MM.1S (cell line): ENCODE measurements at regions not wholly inside any gene's neighbourhood (a gene's known extent, or its start where the extent isn't known, plus 50 kb on each side); places are given as distances from the start of the nearest gene placed in this dataset.

Source experiments
- DNase-seq: peaks from one replicate; pipeline ENCODE4 v3.0.0-alpha.2; 2015
- H2AFZ ChIP-seq: fragments of 300-600 bp; sonication (generic); 2 replicates; pipeline ENCODE4 v1.6.0; 2016; ENCODE audit warnings: antibody characterized with exemption, low read length
- H3F3A ChIP-seq: fragments of 300-600 bp; sonication (generic); 2 replicates; pipeline ENCODE4 v1.6.1; 2016; ENCODE audit warnings: mild to moderate bottlenecking, antibody characterized with exemption, low read length, moderate library complexity, mixed read lengths; ENCODE audit not compliant: insufficient read depth
- H3K27ac ChIP-seq: fragments of 300-600 bp; sonication (generic); 2 replicates; pipeline ENCODE4 v1.5.1; 2016; ENCODE audit warnings: mild to moderate bottlenecking, low read length
- H3K27me3 ChIP-seq: fragments of 300-600 bp; sonication (generic); replicated peaks from 2 replicates; pipeline ENCODE4 v1.6.0; 2016; ENCODE audit warnings: low read length; ENCODE audit not compliant: insufficient read depth
- H3K36me3 ChIP-seq: fragments of 300-600 bp; sonication (generic); replicated peaks from 2 replicates; pipeline ENCODE4 v1.6.1; 2016; ENCODE audit warnings: mild to moderate bottlenecking, low read length, mixed read lengths; ENCODE audit not compliant: insufficient read depth
- H3K4me1 ChIP-seq: fragments of 300-600 bp; sonication (generic); 2 replicates; pipeline ENCODE4 v1.6.1; 2016; ENCODE audit warnings: low read length, mixed read lengths
- H3K4me2 ChIP-seq: fragments of 300-600 bp; sonication (generic); 2 replicates; pipeline ENCODE4 v1.6.0; 2016; ENCODE audit warnings: low read depth, low read length
- H3K4me3 ChIP-seq: fragments of 300-600 bp; sonication (generic); 2 replicates; pipeline ENCODE4 v1.5.1; 2016; ENCODE audit warnings: low read length, mixed read lengths
- H3K79me2 ChIP-seq: fragments of 300-600 bp; sonication (generic); 2 replicates; pipeline ENCODE4 v1.6.1; 2016; ENCODE audit warnings: mixed run types, low read length, mixed read lengths
- H3K9ac ChIP-seq: fragments of 300-600 bp; sonication (generic); 2 replicates; pipeline ENCODE4 v1.6.1; 2016; ENCODE audit warnings: low read length, mixed read lengths
- H3K9me2 ChIP-seq: fragments of 300-600 bp; sonication (generic); replicated peaks from 2 replicates; pipeline ENCODE4 v1.6.1; 2016; ENCODE audit warnings: mild to moderate bottlenecking, low read length, mixed read lengths; ENCODE audit not compliant: insufficient read depth
- H3K9me3 ChIP-seq: fragments of 300-600 bp; sonication (generic); replicated peaks from 2 replicates; pipeline ENCODE4 v1.6.1; 2016; ENCODE audit warnings: mild to moderate bottlenecking, low read length, mixed read lengths; ENCODE audit not compliant: insufficient read depth
- H4K20me1 ChIP-seq: fragments of 300-600 bp; sonication (generic); 2 replicates; pipeline ENCODE4 v1.6.1; 2016; ENCODE audit warnings: mild to moderate bottlenecking, low read length, moderate library complexity, mixed read lengths; ENCODE audit not compliant: insufficient read depth
- EZH2 ChIP-seq: fragments of 300-600 bp; sonication (generic); optimal IDR thresholded peaks from 2 replicates; pipeline ENCODE3; 2017; ENCODE audit warnings: low read depth, mild to moderate bottlenecking, antibody characterized with exemption, low read length, mixed read lengths
- EZH2phosphoT487 ChIP-seq: fragments of 300-600 bp; sonication (generic); IDR thresholded peaks from 2 replicates; pipeline ENCODE4 v1.6.1; 2018; ENCODE audit warnings: antibody characterized with exemption, low read length
- TF ChIP-seq, protein P1 (sequence below): fragments of 300-600 bp; sonication (generic); IDR thresholded peaks from 2 replicates; pipeline ENCODE4 v1.5.1; 2016; ENCODE audit warnings: antibody characterized with exemption, low read length, mixed read lengths

DNA sequence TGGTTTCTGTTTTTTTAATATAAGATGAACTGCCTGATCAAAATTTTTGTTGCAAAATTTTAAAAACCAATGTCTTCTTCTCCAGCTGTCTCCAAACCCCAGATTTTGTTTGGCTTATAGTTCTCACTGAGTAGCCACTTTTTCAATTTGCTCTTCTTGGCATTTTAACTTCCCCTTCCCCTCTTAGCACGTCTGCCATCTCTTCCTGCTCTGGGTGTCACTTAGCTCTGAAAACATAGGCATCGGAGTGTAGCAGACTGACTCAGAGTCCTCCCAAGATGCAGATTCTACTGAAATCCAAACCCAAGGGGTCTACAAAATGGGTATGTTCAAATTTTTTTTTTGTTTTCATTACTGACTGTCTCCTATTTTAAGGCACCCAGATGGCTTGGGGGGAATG is 270.3 kb upstream of the KIRREL3 start:
- H3K9ac ChIP-seq, result no peak overlapping the region
- no peaks in the 10 kb centered on the region for H3K79me2 ChIP-seq
- DNase-seq, result no peak
- H3K9me2 ChIP-seq, result no peaks in the 10 kb centered on the region
- no peaks in the 10 kb centered on the region for H3K36me3 ChIP-seq
- no peaks in the 10 kb centered on the region for H4K20me1 ChIP-seq
- TF ChIP-seq EZH2, result no peak
- TF ChIP-seq, protein P1, sequence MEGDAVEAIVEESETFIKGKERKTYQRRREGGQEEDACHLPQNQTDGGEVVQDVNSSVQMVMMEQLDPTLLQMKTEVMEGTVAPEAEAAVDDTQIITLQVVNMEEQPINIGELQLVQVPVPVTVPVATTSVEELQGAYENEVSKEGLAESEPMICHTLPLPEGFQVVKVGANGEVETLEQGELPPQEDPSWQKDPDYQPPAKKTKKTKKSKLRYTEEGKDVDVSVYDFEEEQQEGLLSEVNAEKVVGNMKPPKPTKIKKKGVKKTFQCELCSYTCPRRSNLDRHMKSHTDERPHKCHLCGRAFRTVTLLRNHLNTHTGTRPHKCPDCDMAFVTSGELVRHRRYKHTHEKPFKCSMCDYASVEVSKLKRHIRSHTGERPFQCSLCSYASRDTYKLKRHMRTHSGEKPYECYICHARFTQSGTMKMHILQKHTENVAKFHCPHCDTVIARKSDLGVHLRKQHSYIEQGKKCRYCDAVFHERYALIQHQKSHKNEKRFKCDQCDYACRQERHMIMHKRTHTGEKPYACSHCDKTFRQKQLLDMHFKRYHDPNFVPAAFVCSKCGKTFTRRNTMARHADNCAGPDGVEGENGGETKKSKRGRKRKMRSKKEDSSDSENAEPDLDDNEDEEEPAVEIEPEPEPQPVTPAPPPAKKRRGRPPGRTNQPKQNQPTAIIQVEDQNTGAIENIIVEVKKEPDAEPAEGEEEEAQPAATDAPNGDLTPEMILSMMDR, result no peak
- no peak for TF ChIP-seq EZH2phosphoT487
- H3K4me1 ChIP-seq, result no peaks in the 10 kb centered on the region
- H3K4me2 ChIP-seq, result no peak overlapping the region
- H2AFZ ChIP-seq, result no peak overlapping the region
- H3F3A ChIP-seq, result no peaks in the 10 kb centered on the region
- H3K9me3 ChIP-seq, result no peaks in the 10 kb centered on the region
- H3K4me3 ChIP-seq, result no peak overlapping the region
- no peaks in the 10 kb centered on the region for H3K27me3 ChIP-seq
- H3K27ac ChIP-seq, result no peak overlapping the region

DNA sequence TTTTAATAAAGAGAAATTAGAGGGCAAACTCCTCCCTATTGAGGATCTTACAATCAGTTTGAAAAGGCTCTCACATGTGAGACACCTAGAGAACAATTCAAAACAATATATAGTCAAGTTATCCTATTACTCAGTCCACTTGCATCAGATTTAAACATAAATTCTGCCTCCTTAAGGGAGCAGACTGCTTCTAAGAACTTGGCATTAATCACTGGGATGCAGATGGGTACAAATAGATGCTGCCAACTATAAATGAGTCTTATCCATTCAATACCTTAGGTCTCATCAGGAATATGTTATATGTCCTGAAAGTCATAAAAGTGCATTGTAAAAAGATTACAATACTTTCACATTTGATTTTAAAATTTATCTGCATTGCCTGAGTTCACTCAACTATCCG is 269.3 kb upstream of the KIRREL3 start:
- Histone ChIP-seq H3K9me2 (no peaks in the 10 kb centered on the region), H3K4me2 (no peak overlapping the region), H3K9ac (no peak overlapping the region), H2AFZ (no peak overlapping the region), H3K27ac (no peak overlapping the region), H3F3A (no peaks in the 10 kb centered on the region), H3K36me3 (no peaks in the 10 kb centered on the region), H3K79me2 (no peaks in the 10 kb centered on the region), H3K4me1 (no peaks in the 10 kb centered on the region), H4K20me1 (no peaks in the 10 kb centered on the region), H3K27me3 (no peaks in the 10 kb centered on the region), H3K4me3 (no peak overlapping the region), H3K9me3 (no peaks in the 10 kb centered on the region)
- TF ChIP-seq EZH2phosphoT487, result no peak
- TF ChIP-seq, protein P1, result no peak
- no peak for TF ChIP-seq EZH2
- no peak for DNase-seq

DNA sequence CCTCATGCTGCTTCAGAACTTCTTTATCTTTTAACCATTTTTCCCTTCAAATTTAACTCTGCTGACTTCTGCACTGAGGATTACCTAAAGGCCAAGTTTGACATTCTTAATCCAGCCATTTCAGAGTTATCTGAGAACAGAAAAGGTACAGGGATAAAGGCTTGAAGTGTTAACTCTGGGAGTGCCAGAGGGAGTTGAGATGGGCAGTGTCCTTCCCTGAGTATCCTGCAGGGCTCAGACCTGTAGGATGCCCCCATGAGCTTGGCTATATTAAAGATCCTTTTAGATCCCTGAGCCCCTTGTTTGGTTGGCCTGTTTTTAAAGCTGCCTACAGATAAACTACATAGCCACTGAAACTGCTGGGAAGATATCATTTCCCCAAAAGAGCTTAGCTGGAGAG is 268.4 kb upstream of the KIRREL3 start:
- Histone ChIP-seq H3F3A (no peaks in the 10 kb centered on the region), H3K4me3 (no peak overlapping the region), H3K27ac (no peak overlapping the region), H3K9me3 (no peaks in the 10 kb centered on the region), H2AFZ (no peak overlapping the region), H4K20me1 (no peaks in the 10 kb centered on the region), H3K79me2 (no peaks in the 10 kb centered on the region), H3K4me1 (no peaks in the 10 kb centered on the region), H3K9ac (no peak overlapping the region), H3K4me2 (no peak overlapping the region), H3K36me3 (no peaks in the 10 kb centered on the region), H3K27me3 (no peaks in the 10 kb centered on the region), H3K9me2 (no peaks in the 10 kb centered on the region)
- DNase-seq, result no peak
- TF ChIP-seq EZH2 (no peak), EZH2phosphoT487 (no peak)
- TF ChIP-seq, protein P1, result no peak

DNA sequence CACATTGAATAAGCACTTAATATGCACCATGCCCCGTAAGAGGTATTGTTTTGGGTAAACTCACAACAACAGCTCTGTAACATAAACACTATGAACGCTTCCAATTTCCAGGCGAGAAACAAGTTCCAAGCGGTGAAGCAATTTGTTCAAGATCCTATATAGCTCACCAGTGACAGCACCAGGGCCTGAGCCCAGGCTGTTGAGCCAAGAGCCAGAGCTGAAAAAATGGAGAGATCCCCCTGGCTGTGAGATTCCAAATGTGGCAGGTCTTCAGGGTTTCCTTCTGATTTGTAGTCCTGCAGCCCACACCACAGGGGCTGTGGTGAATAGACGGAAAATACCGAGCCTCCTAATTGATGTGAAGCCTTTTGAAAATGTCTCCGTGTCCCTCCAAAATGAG is 268.0 kb upstream of the KIRREL3 start:
- DNase-seq, result no peak
- no peaks in the 10 kb centered on the region for H3K36me3 ChIP-seq
- H3K9ac ChIP-seq, result no peak overlapping the region
- no peaks in the 10 kb centered on the region for H4K20me1 ChIP-seq
- no peaks in the 10 kb centered on the region for H3K4me1 ChIP-seq
- H3K79me2 ChIP-seq, result no peaks in the 10 kb centered on the region
- H3K9me2 ChIP-seq, result no peaks in the 10 kb centered on the region
- H3K4me3 ChIP-seq, result no peak overlapping the region
- H3F3A ChIP-seq, result no peaks in the 10 kb centered on the region
- H3K27ac ChIP-seq, result no peak overlapping the region
- H2AFZ ChIP-seq, result no peak overlapping the region
- no peak overlapping the region for H3K4me2 ChIP-seq
- no peaks in the 10 kb centered on the region for H3K27me3 ChIP-seq
- H3K9me3 ChIP-seq, result no peaks in the 10 kb centered on the region
- TF ChIP-seq, protein P1, result no peak
- TF ChIP-seq EZH2phosphoT487 (no peak), EZH2 (no peak)
